GM12878 (cell line): ENCODE measurements at regions not wholly inside any gene's neighbourhood (a gene's known extent, or its start where the extent isn't known, plus 50 kb on each side); places are given as distances from the start of the nearest gene placed in this dataset.

ENCODE experiments used
- ATAC-seq: fragments of 200-7000 bp; cut with Tn5 transposase; 3 replicates; pipeline ENCODE4 v1.9.1; 2020; ENCODE audit warnings: mild to moderate bottlenecking, moderate library complexity
- BruUV-seq: library from RNA; stranded (reverse); fragments of 400-500 nt; replicated peaks from 2 replicates; lab custom pipeline; 2021; lab: Mats Ljungman, UMichigan
- CTCF ChIA-PET: fragments of 300-600 bp; sonication (Branson Sonifier 250); formaldehyde crosslinking; extraction: SDS; loops from one replicate; lab custom pipeline; 2021; ENCODE audit warnings: inconsistent platforms; lab: Yijun Ruan, JAX
- POLR2A ChIA-PET: fragments of 350-600 bp; formaldehyde crosslinking; extraction: SDS; loops from one replicate; lab custom pipeline; 2021; ENCODE audit warnings: inconsistent platforms; lab: Charles Lee
- RAD21 ChIA-PET: fragments of 300-600 bp; sonication (Branson Sonifier 250); formaldehyde crosslinking; loops from one replicate; lab custom pipeline; 2023; ENCODE audit warnings: antibody characterized with exemption; ENCODE audit not compliant: unreplicated experiment; lab: Charles Lee
- SMC1A ChIA-PET: fragments of 300-600 bp; sonication (Branson Sonifier 250); formaldehyde crosslinking; loops from one replicate; lab custom pipeline; 2023; ENCODE audit not compliant: unreplicated experiment, uncharacterized antibody; lab: Charles Lee
- DNase-seq: peaks from one replicate; pipeline ENCODE4 v3.0.0-alpha.2; 2011; ENCODE audit warnings: low read depth, low spot score
- FAIRE-seq: peaks from 3 replicates; lab custom pipeline; 2011; peaks lifted over from hg19 to GRCh38; lab: Jason Lieb, UNC
- H2AFZ ChIP-seq: 2 replicates; pipeline ENCODE4 v1.6.0; 2011; ENCODE audit warnings: low read depth, low read length, control low read depth; ENCODE audit not compliant: control insufficient read depth
- H3K27ac ChIP-seq: 2 replicates; pipeline ENCODE4 v1.5.1; 2011; ENCODE audit warnings: control low read depth; ENCODE audit not compliant: control insufficient read depth, insufficient read depth
- H3K27me3 ChIP-seq, 2 experiments: replicated peaks in 1 of 2; 2 replicates each; pipeline versions ENCODE4 v1.6.0 to v1.6.1; 2011; ENCODE audit warnings: low read length in 1 of 2; ENCODE audit not compliant: control insufficient read depth in 2 of 2, insufficient read depth in 2 of 2
- H3K36me3 ChIP-seq, 2 experiments: 2 replicates each; pipeline ENCODE4 v1.5.1; 2011; ENCODE audit warnings: low read length in 1 of 2; ENCODE audit not compliant: control insufficient read depth in 2 of 2, insufficient read depth in 2 of 2
- H3K4me1 ChIP-seq: 2 replicates; pipeline ENCODE4 v1.6.1; 2011; ENCODE audit warnings: mild to moderate bottlenecking, low read length, moderate library complexity, mixed read lengths; ENCODE audit not compliant: control insufficient read depth, insufficient read depth
- H3K4me2 ChIP-seq: 2 replicates; pipeline ENCODE4 v1.6.0; 2011; ENCODE audit warnings: control low read depth; ENCODE audit not compliant: control insufficient read depth, insufficient read depth
- H3K4me3 ChIP-seq: fragments of 200-600 bp; sonication (generic); 2 replicates; pipeline ENCODE4 v1.5.1; 2016
- H3K79me2 ChIP-seq: 2 replicates; pipeline ENCODE4 v1.6.0; 2011; ENCODE audit warnings: low read length; ENCODE audit not compliant: control insufficient read depth, insufficient read depth
- H3K9ac ChIP-seq: 2 replicates; pipeline ENCODE4 v1.8.0; 2011; ENCODE audit warnings: low read length, control low read depth, mixed read lengths; ENCODE audit not compliant: control insufficient read depth, insufficient read depth
- H3K9me3 ChIP-seq: replicated peaks from 3 replicates; pipeline ENCODE4 v1.5.1; 2011; ENCODE audit warnings: mild to moderate bottlenecking, low read length; ENCODE audit not compliant: control insufficient read depth, insufficient read depth
- H4K20me1 ChIP-seq: 2 replicates; pipeline ENCODE4 v1.6.0; 2011; ENCODE audit not compliant: control insufficient read depth, insufficient read depth
- BACH1 ChIP-seq: fragments of 450-650 bp; IDR thresholded peaks from 2 replicates; pipeline ENCODE4 v1.6.1; 2017; ENCODE audit warnings: mild to moderate bottlenecking, borderline replicate concordance
- EGR1 ChIP-seq, 2 experiments: IDR thresholded peaks; 1 replicate in 1 of 2; 2 replicates in 1 of 2; pipeline ENCODE4 v1.6.1; 2011 to 2012; ENCODE audit warnings: low read depth in 2 of 2, low read length in 2 of 2, borderline replicate concordance in 1 of 2, mild to moderate bottlenecking in 1 of 2, moderate library complexity in 1 of 2
- IKZF1 ChIP-seq: fragments of 450-650 bp; conservative IDR thresholded peaks from 2 replicates; pipeline ENCODE4 v1.6.1; 2017; ENCODE audit warnings: antibody characterized with exemption, mild to moderate bottlenecking
- KDM1A ChIP-seq: fragments of 200-600 bp; sonication (generic); IDR thresholded peaks from 2 replicates; pipeline ENCODE4 v1.6.1; 2016; ENCODE audit warnings: borderline replicate concordance
- MEF2A ChIP-seq: IDR thresholded peaks from 2 replicates; pipeline ENCODE4 v1.6.1; 2011; ENCODE audit warnings: low read depth, mild to moderate bottlenecking, low read length, moderate library complexity; ENCODE audit not compliant: insufficient read depth
- NR2F1 ChIP-seq: fragments of 450-650 bp; conservative IDR thresholded peaks from 2 replicates; pipeline ENCODE4 v1.6.1; 2017; ENCODE audit warnings: mild to moderate bottlenecking
- SREBF1 ChIP-seq: IDR thresholded peaks from 2 replicates; pipeline ENCODE4 v1.6.1; 2012; ENCODE audit warnings: mild to moderate bottlenecking, low read length
- YY1 ChIP-seq: IDR thresholded peaks from 2 replicates; pipeline ENCODE4 v1.6.1; 2011; ENCODE audit warnings: low read depth, mild to moderate bottlenecking, low read length
- WGBS: methylation state at CpG from one replicate; pipeline ENCODE4 v1.1.6; 2016; ENCODE audit warnings: low lambda C conversion rate; ENCODE audit not compliant: insufficient replicate concordance, insufficient coverage; ENCODE audit errors: missing lambda C conversion rate; 5-methylcytosine and 5-hydroxymethylcytosine counted together
- in situ Hi-C: fragments of 300-500 bp; cut with MboI; formaldehyde crosslinking; loops from 9 replicates; pipeline ENCODE4 v1.14.3; 2018; ENCODE audit warnings: mixed read lengths
- intact Hi-C: fragments of 100-400 bp; cut with micrococcal nuclease; formaldehyde crosslinking; loops from one replicate; pipeline ENCODE4 v1.14.2; 2022; ENCODE audit not compliant: unreplicated experiment
- TF ChIP-seq, protein P1 (sequence below): fragments of 450-650 bp; IDR thresholded peaks from 2 replicates; pipeline ENCODE4 v1.6.1; 2016; ENCODE audit warnings: mild to moderate bottlenecking
- TF ChIP-seq, protein P2 (sequence below): fragments of 450-650 bp; IDR thresholded peaks from 2 replicates; pipeline ENCODE4 v1.6.1; 2017; ENCODE audit warnings: mild to moderate bottlenecking, moderate library complexity

DNA sequence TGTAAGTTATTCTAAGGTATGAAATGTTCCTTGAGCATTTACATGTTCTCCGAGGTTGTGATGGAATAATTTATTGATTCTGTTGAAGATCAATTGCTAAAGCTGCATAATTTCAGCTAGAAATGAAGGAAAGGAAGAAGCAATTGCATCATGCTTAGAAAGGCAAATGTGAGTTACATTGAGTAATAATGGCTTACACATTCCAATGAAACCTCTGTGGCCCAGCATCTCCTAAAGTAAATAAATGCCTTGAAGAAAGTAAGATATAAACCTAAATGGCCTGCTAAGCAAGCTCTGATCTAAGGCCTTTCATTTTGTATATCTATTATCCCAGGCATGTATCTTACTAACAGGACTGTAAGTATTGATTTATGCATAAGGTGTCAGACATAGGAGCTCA is 677.3 kb upstream of the RGMB start:
- H3K4me3 ChIP-seq: no peak overlapping the region
- ATAC-seq: no peak
- in situ Hi-C loops (no loop called here), intact Hi-C loops (no loop called here)
- RAD21 ChIA-PET: interaction anchor here (0.6 to 0.8 kb wide), 2 partner anchors 32 to 122 kb away, joined by 3 read pairs; no protein-coding TSS in a partner anchor
- no TSS peak for BruUV-seq
- TF ChIP-seq NR2F1 (no peak), IKZF1 (no peak), YY1 (no peak)
- TF ChIP-seq, protein P1, sequence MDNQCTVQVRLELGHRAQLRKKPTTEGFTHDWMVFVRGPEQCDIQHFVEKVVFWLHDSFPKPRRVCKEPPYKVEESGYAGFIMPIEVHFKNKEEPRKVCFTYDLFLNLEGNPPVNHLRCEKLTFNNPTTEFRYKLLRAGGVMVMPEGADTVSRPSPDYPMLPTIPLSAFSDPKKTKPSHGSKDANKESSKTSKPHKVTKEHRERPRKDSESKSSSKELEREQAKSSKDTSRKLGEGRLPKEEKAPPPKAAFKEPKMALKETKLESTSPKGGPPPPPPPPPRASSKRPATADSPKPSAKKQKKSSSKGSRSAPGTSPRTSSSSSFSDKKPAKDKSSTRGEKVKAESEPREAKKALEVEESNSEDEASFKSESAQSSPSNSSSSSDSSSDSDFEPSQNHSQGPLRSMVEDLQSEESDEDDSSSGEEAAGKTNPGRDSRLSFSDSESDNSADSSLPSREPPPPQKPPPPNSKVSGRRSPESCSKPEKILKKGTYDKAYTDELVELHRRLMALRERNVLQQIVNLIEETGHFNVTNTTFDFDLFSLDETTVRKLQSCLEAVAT: no peak
- no peak overlapping the region for H2AFZ ChIP-seq
- CTCF ChIA-PET: no interaction called here
- H3K4me2 ChIP-seq: no peak overlapping the region
- H3K27ac ChIP-seq: no peak overlapping the region
- SMC1A ChIA-PET: interaction anchor here (0.6 to 1.7 kb wide), 3 partner anchors 10 to 209 kb away, joined by 3 to 6 read pairs (median 4); no protein-coding TSS in a partner anchor
- no peaks in the 10 kb centered on the region for H3K36me3 ChIP-seq
- H4K20me1 ChIP-seq: no peaks in the 10 kb centered on the region
- DNase-seq: no peak
- 63% methylated on average over 1 of the region's 1 CpG for WGBS
- H3K9me3 ChIP-seq: no peaks in the 10 kb centered on the region
- FAIRE-seq: no peak
- no peaks in the 10 kb centered on the region for H3K27me3 ChIP-seq
- no peaks in the 10 kb centered on the region for H3K79me2 ChIP-seq
- no peaks in the 10 kb centered on the region for H3K4me1 ChIP-seq
- POLR2A ChIA-PET: no interaction called here
- H3K9ac ChIP-seq: no peak overlapping the region

DNA sequence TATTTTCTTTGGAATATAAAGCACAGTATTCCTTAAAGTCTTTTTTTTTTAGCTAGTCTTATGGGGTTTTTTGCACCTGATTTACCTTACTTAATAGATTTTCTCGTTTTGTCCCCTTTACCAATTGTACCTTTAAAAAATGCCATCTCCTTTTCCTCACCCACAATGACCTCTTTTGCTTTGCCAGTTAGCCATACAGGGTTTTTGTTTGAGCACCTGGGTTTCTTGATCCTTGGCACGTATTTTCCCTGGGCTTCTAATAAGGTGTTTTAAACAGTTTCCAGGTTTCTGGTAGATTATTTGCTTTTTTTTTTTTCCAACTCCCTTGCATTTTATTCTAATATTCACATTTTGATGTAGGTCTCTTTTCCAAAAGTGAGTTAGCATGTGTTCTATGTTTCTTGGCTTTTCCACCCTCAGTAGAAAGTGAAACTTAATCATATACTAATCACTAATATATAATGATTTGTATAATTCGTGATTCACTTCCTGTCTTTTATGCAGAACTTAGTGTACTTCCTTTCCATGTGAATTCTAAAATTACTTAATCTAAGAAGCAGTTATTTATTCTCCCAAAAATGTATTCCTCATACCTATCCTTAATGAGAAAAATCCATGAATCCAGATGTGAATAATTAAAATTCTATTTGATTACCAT is 673.9 kb upstream of the RGMB start:
- in situ Hi-C loops (no loop called here), intact Hi-C loops (no loop called here)
- ChIA-PET RAD21 (no interaction called here), POLR2A (interaction anchor here (0.6 to 0.7 kb wide), 2 partner anchors 11 to 64 kb away, joined by 3 read pairs; no protein-coding TSS in a partner anchor), SMC1A (interaction anchor here (1.0 to 2.0 kb wide), 2 partner anchors 9 kb away, joined by 4 to 5 read pairs; no protein-coding TSS in a partner anchor), CTCF (interaction anchor here (0.7 to 1.7 kb wide), 2 partner anchors 9 to 89 kb away, joined by 3 to 4 read pairs; no protein-coding TSS in a partner anchor)
- BruUV-seq: no TSS peak
- Histone ChIP-seq H3K27me3 (no peaks in the 10 kb centered on the region), H3K9ac (no peak overlapping the region), H3K4me1 (no peaks in the 10 kb centered on the region), H2AFZ (no peak overlapping the region), H3K9me3 (no peaks in the 10 kb centered on the region), H3K4me2 (no peak overlapping the region), H3K4me3 (no peak overlapping the region), H3K79me2 (no peaks in the 10 kb centered on the region), H3K27ac (no peak overlapping the region), H4K20me1 (no peaks in the 10 kb centered on the region), H3K36me3 (no peaks in the 10 kb centered on the region)
- DNase-seq: no peak
- no peak for ATAC-seq
- FAIRE-seq: no peak
- 14% methylated on average over 3 of the region's 3 CpGs for WGBS
- TF ChIP-seq EGR1 (IDR thresholded peaks at IDR 0.05; ENCODE audit: borderline replicate concordance in 1 of 2, low read depth in 2 of 2, low read length in 2 of 2): no peak
- TF ChIP-seq MEF2A: no peak
- no peak for TF ChIP-seq SREBF1
- TF ChIP-seq, protein P2, sequence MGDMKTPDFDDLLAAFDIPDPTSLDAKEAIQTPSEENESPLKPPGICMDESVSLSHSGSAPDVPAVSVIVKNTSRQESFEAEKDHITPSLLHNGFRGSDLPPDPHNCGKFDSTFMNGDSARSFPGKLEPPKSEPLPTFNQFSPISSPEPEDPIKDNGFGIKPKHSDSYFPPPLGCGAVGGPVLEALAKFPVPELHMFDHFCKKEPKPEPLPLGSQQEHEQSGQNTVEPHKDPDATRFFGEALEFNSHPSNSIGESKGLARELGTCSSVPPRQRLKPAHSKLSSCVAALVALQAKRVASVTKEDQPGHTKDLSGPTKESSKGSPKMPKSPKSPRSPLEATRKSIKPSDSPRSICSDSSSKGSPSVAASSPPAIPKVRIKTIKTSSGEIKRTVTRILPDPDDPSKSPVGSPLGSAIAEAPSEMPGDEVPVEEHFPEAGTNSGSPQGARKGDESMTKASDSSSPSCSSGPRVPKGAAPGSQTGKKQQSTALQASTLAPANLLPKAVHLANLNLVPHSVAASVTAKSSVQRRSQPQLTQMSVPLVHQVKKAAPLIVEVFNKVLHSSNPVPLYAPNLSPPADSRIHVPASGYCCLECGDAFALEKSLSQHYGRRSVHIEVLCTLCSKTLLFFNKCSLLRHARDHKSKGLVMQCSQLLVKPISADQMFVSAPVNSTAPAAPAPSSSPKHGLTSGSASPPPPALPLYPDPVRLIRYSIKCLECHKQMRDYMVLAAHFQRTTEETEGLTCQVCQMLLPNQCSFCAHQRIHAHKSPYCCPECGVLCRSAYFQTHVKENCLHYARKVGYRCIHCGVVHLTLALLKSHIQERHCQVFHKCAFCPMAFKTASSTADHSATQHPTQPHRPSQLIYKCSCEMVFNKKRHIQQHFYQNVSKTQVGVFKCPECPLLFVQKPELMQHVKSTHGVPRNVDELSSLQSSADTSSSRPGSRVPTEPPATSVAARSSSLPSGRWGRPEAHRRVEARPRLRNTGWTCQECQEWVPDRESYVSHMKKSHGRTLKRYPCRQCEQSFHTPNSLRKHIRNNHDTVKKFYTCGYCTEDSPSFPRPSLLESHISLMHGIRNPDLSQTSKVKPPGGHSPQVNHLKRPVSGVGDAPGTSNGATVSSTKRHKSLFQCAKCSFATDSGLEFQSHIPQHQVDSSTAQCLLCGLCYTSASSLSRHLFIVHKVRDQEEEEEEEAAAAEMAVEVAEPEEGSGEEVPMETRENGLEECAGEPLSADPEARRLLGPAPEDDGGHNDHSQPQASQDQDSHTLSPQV: no peak
- no peak for TF ChIP-seq BACH1
- no peak for TF ChIP-seq KDM1A
